Immature natural killer cell (primary cell): ENCODE measurements at regions not wholly inside any gene's neighbourhood (a gene's known extent, or its start where the extent isn't known, plus 50 kb on each side); places are given as distances from the start of the nearest gene placed in this dataset.

Source experiments
- DNase-seq, 3 donors: peaks; one replicate each; pipeline ENCODE4 v3.0.0; 2022; ENCODE audit warnings: mixed read lengths in 1 of 3
- H3K27ac Mint-ChIP-seq, 6 donors: one replicate each; pipeline ENCODE4 v1.8.0; 2020; ENCODE audit warnings: mixed read lengths in 6 of 6, mild to moderate bottlenecking in 5 of 6, inconsistent platforms in 4 of 6, moderate library complexity in 3 of 6
- H3K27me3 Mint-ChIP-seq, 3 donors: one replicate each; pipeline ENCODE4 v1.8.0; 2020 to 2021; ENCODE audit warnings: low read depth in 3 of 3, mild to moderate bottlenecking in 3 of 3, mixed read lengths in 3 of 3, moderate library complexity in 3 of 3, inconsistent platforms in 1 of 3
- H3K36me3 Mint-ChIP-seq, 3 donors: one replicate each; pipeline ENCODE4 v1.8.0; 2020; ENCODE audit warnings: mixed read lengths in 3 of 3, inconsistent platforms in 2 of 3, mild to moderate bottlenecking in 2 of 3
- H3K4me1 Mint-ChIP-seq, 2 donors: one replicate each; pipeline ENCODE4 v1.8.0; 2020; ENCODE audit warnings: inconsistent platforms in 2 of 2, mild to moderate bottlenecking in 2 of 2, mixed read lengths in 2 of 2, moderate library complexity in 1 of 2
- H3K4me3 Mint-ChIP-seq, 5 donors: one replicate each; pipeline ENCODE4 v1.8.0; 2020; ENCODE audit warnings: mild to moderate bottlenecking in 5 of 5, mixed read lengths in 5 of 5, inconsistent platforms in 3 of 5, moderate library complexity in 3 of 5
- H3K9me3 Mint-ChIP-seq, 6 donors: one replicate each; pipeline ENCODE4 v1.8.0; 2020; ENCODE audit warnings: mild to moderate bottlenecking in 6 of 6, mixed read lengths in 6 of 6, inconsistent platforms in 4 of 6, moderate library complexity in 3 of 6

- Mint-ChIP-seq H3K36me3 (no peaks in the 10 kb centered on the region), H3K27me3 (peaks cover 0 to 2% (median 0%) of the 10 kb centered on the region in 3 donors), H3K9me3 (peaks cover 0 to 6% (median 0%) of the 10 kb centered on the region in 6 donors), H3K27ac (no peak overlapping the region), H3K4me1 (no peaks in the 10 kb centered on the region), H3K4me3 (no peak overlapping the region)
- no peak for DNase-seq
Measured at GRCh38 chr2:23122681-23123215, 262.2 kb upstream of the KLHL29 start.

GRCh38 chr2:23123686-23124085 lies 261.3 kb upstream of the KLHL29 start:
- Mint-ChIP-seq H3K4me3 (no peak overlapping the region), H3K36me3 (no peaks in the 10 kb centered on the region), H3K9me3 (peaks cover 0 to 6% (median 1%) of the 10 kb centered on the region in 6 donors), H3K4me1 (no peaks in the 10 kb centered on the region), H3K27ac (no peak overlapping the region), H3K27me3 (peaks cover 0 to 2% (median 0%) of the 10 kb centered on the region in 3 donors)
- no peak for DNase-seq

GRCh38 chr2:23124214-23124750 lies 260.7 kb upstream of the KLHL29 start:
- DNase-seq, result no peak
- Mint-ChIP-seq H3K27me3 (peaks cover 0 to 2% (median 0%) of the 10 kb centered on the region in 3 donors), H3K27ac (no peak overlapping the region), H3K4me3 (no peak overlapping the region), H3K36me3 (no peaks in the 10 kb centered on the region), H3K9me3 (peaks cover 0 to 6% (median 1%) of the 10 kb centered on the region in 6 donors), H3K4me1 (no peaks in the 10 kb centered on the region)

GRCh38 chr2:23127465-23127864 lies 257.5 kb upstream of the KLHL29 start:
- Mint-ChIP-seq H3K27ac (no peak overlapping the region), H3K36me3 (no peaks in the 10 kb centered on the region), H3K4me1 (no peaks in the 10 kb centered on the region), H3K4me3 (no peak overlapping the region), H3K9me3 (peaks cover 0 to 10% (median 3%) of the 10 kb centered on the region in 6 donors), H3K27me3 (peaks cover 0 to 4% (median 2%) of the 10 kb centered on the region in 3 donors)
- no peak for DNase-seq

- peaks cover 0 to 5% (median 2%) of the 10 kb centered on the region in 3 donors for H3K27me3 Mint-ChIP-seq
Measured at GRCh38 chr2:23128684-23129292, 256.2 kb upstream of the KLHL29 start.

GRCh38 chr2:23131066-23131575 lies 253.9 kb upstream of the KLHL29 start:
- Mint-ChIP-seq H3K9me3 (peaks cover 0 to 10% (median under 1%) of the 10 kb centered on the region in 6 donors), H3K4me3 (no peak overlapping the region), H3K4me1 (no peaks in the 10 kb centered on the region), H3K27me3 (peaks cover 0 to 8% (median 2%) of the 10 kb centered on the region in 3 donors), H3K36me3 (no peaks in the 10 kb centered on the region), H3K27ac (no peak overlapping the region)
- no peak for DNase-seq

More at GRCh38 chr2:23128684-23129292, 256.2 kb upstream of the KLHL29 start:
- H3K4me1 Mint-ChIP-seq, result no peaks in the 10 kb centered on the region
- H3K36me3 Mint-ChIP-seq, result no peaks in the 10 kb centered on the region
- H3K4me3 Mint-ChIP-seq, result no peak overlapping the region
- DNase-seq, result no peak
- H3K9me3 Mint-ChIP-seq, result peaks cover 0 to 10% (median 1%) of the 10 kb centered on the region in 6 donors
- H3K27ac Mint-ChIP-seq, result no peak overlapping the region

GRCh38 chr2:23132000-23132399 lies 253.0 kb upstream of the KLHL29 start:
- Mint-ChIP-seq H3K27ac (no peak overlapping the region), H3K9me3 (peaks cover 0 to 10% (median 0%) of the 10 kb centered on the region in 6 donors), H3K4me1 (no peaks in the 10 kb centered on the region), H3K36me3 (no peaks in the 10 kb centered on the region), H3K4me3 (no peak overlapping the region), H3K27me3 (peaks cover 0 to 8% (median 2%) of the 10 kb centered on the region in 3 donors)
- DNase-seq, result no peak

GRCh38 chr2:23132823-23133595 lies 252.0 kb upstream of the KLHL29 start:
- Mint-ChIP-seq H3K4me3 (no peak overlapping the region), H3K9me3 (peaks cover 0 to 10% (median 0%) of the 10 kb centered on the region in 6 donors), H3K4me1 (no peaks in the 10 kb centered on the region), H3K27ac (no peak overlapping the region), H3K27me3 (peaks cover 0 to 10% (median 2%) of the 10 kb centered on the region in 3 donors), H3K36me3 (no peaks in the 10 kb centered on the region)
- no peak for DNase-seq

GRCh38 chr2:23134726-23135125 lies 250.3 kb upstream of the KLHL29 start:
- Mint-ChIP-seq H3K9me3 (peaks cover 0 to 10% (median 0%) of the 10 kb centered on the region in 6 donors), H3K27me3 (peaks cover 0 to 10% (median 3%) of the 10 kb centered on the region in 3 donors), H3K36me3 (no peaks in the 10 kb centered on the region), H3K4me3 (no peak overlapping the region), H3K27ac (no peak overlapping the region), H3K4me1 (no peaks in the 10 kb centered on the region)
- no peak for DNase-seq

- no peak overlapping the region for H3K27ac Mint-ChIP-seq
- H3K4me1 Mint-ChIP-seq, result no peaks in the 10 kb centered on the region
- DNase-seq, result no peak
- peaks cover 0 to 10% (median 3%) of the 10 kb centered on the region in 3 donors for H3K27me3 Mint-ChIP-seq
- H3K36me3 Mint-ChIP-seq, result no peaks in the 10 kb centered on the region
- no peak overlapping the region for H3K4me3 Mint-ChIP-seq
- peaks cover 0 to 6% (median 0%) of the 10 kb centered on the region in 6 donors for H3K9me3 Mint-ChIP-seq
Measured at GRCh38 chr2:23135481-23136100, 249.4 kb upstream of the KLHL29 start.

GRCh38 chr2:23137166-23137565 lies 247.8 kb upstream of the KLHL29 start:
- Mint-ChIP-seq H3K4me3 (no peak overlapping the region), H3K27me3 (peaks cover 0 to 8% (median 3%) of the 10 kb centered on the region in 3 donors), H3K9me3 (peaks cover 0 to 6% (median 0%) of the 10 kb centered on the region in 6 donors), H3K27ac (no peak overlapping the region), H3K36me3 (no peaks in the 10 kb centered on the region), H3K4me1 (no peaks in the 10 kb centered on the region)
- DNase-seq, result no peak

GRCh38 chr2:23138701-23139100 lies 246.3 kb upstream of the KLHL29 start:
- Mint-ChIP-seq H3K4me3 (no peak overlapping the region), H3K27ac (no peak overlapping the region), H3K4me1 (no peaks in the 10 kb centered on the region), H3K36me3 (no peaks in the 10 kb centered on the region), H3K9me3 (peaks cover 0 to 6% (median 0%) of the 10 kb centered on the region in 6 donors), H3K27me3 (peaks cover 0 to 4% (median 3%) of the 10 kb centered on the region in 3 donors)
- no peak for DNase-seq

GRCh38 chr2:23145460-23145859 lies 239.5 kb upstream of the KLHL29 start:
- Mint-ChIP-seq H3K27me3 (peaks cover 0 to 7% (median 2%) of the 10 kb centered on the region in 3 donors), H3K9me3 (peaks cover 0 to 2% (median 0%) of the 10 kb centered on the region in 6 donors), H3K4me3 (no peak overlapping the region), H3K27ac (no peak overlapping the region), H3K4me1 (no peaks in the 10 kb centered on the region), H3K36me3 (no peaks in the 10 kb centered on the region)
- DNase-seq, result no peak
